Ectodermal cell (in vitro differentiated cells): ENCODE measurements at regions not wholly inside any gene's neighbourhood (a gene's known extent, or its start where the extent isn't known, plus 50 kb on each side); places are given as distances from the start of the nearest gene placed in this dataset.

Experiments
- H3K27ac ChIP-seq: 2 replicates; pipeline ENCODE4 v1.7.0; 2013; ENCODE audit warnings: mild to moderate bottlenecking, low read depth, low read length; ENCODE audit not compliant: insufficient read depth, poor library complexity, severe bottlenecking
- H3K27me3 ChIP-seq: 2 replicates; pipeline ENCODE4 v1.7.0; 2013; ENCODE audit warnings: mild to moderate bottlenecking, low read length; ENCODE audit not compliant: insufficient read depth, control insufficient read depth, poor library complexity, severe bottlenecking
- H3K36me3 ChIP-seq: one replicate; pipeline ENCODE4 v1.7.0; 2013; ENCODE audit warnings: low read length; ENCODE audit not compliant: control insufficient read depth, insufficient read depth
- H3K4me1 ChIP-seq: one replicate; pipeline ENCODE4 v1.7.0; 2013; ENCODE audit warnings: low read length; ENCODE audit not compliant: control insufficient read depth, insufficient read depth
- H3K4me3 ChIP-seq: 2 replicates; pipeline ENCODE4 v1.7.0; 2013; ENCODE audit warnings: low read depth, low read length, control low read depth; ENCODE audit not compliant: insufficient read depth
- H3K9me3 ChIP-seq: 2 replicates; pipeline ENCODE4 v1.7.0; 2013; ENCODE audit warnings: mild to moderate bottlenecking, low read length, moderate library complexity; ENCODE audit not compliant: control insufficient read depth
- WGBS, 2 experiments: methylation state at CpG; one replicate each; pipeline ENCODE4 v1.1.7; 2013; ENCODE audit warnings: missing lambda C conversion rate in 2 of 2; 5-methylcytosine and 5-hydroxymethylcytosine counted together

- 96 to 99% methylated on average over 2 of the region's 2 CpGs for WGBS, 2 experiments
- Histone ChIP-seq H3K4me3 (no peak overlapping the region), H3K27me3 (no peaks in the 10 kb centered on the region), H3K4me1 (no peaks in the 10 kb centered on the region), H3K27ac (no peak overlapping the region), H3K36me3 (no peaks in the 10 kb centered on the region), H3K9me3 (no peaks in the 10 kb centered on the region)
Observed at GRCh38 chr20:4548552-4548951, 137.7 kb upstream of the PRNP start.

- WGBS, 2 experiments = 93 to 96% methylated on average over 1 to 2 of the region's 2 CpGs
- no peaks in the 10 kb centered on the region for H3K4me1 ChIP-seq
- H3K4me3 ChIP-seq = no peak overlapping the region
- H3K9me3 ChIP-seq = no peaks in the 10 kb centered on the region
- no peaks in the 10 kb centered on the region for H3K36me3 ChIP-seq
- no peaks in the 10 kb centered on the region for H3K27me3 ChIP-seq
- H3K27ac ChIP-seq = no peak overlapping the region
Observed at GRCh38 chr20:4546786-4547185, 139.5 kb upstream of the PRNP start.

GRCh38 chr20:4546342-4546741, 139.9 kb upstream of the PRNP start:
- WGBS, 2 experiments = 71 to 72% methylated on average over 1 of the region's 1 CpG
- Histone ChIP-seq H3K9me3 (no peaks in the 10 kb centered on the region), H3K27ac (no peak overlapping the region), H3K4me3 (no peak overlapping the region), H3K36me3 (no peaks in the 10 kb centered on the region), H3K4me1 (no peaks in the 10 kb centered on the region), H3K27me3 (no peaks in the 10 kb centered on the region)

GRCh38 chr20:4545526-4545925, 140.7 kb upstream of the PRNP start:
- H3K4me3 ChIP-seq = no peak overlapping the region
- no peak overlapping the region for H3K27ac ChIP-seq
- H3K9me3 ChIP-seq = no peaks in the 10 kb centered on the region
- H3K4me1 ChIP-seq = no peaks in the 10 kb centered on the region
- no peaks in the 10 kb centered on the region for H3K27me3 ChIP-seq
- no peaks in the 10 kb centered on the region for H3K36me3 ChIP-seq
- 100% methylated on average over 1 to 2 of the region's 2 CpGs for WGBS, 2 experiments

- H3K27ac ChIP-seq = no peak overlapping the region
- no peaks in the 10 kb centered on the region for H3K27me3 ChIP-seq
- no peaks in the 10 kb centered on the region for H3K9me3 ChIP-seq
- H3K4me3 ChIP-seq = no peak overlapping the region
- H3K4me1 ChIP-seq = no peaks in the 10 kb centered on the region
- WGBS, 2 experiments = 90 to 100% methylated on average over 1 of the region's 2 CpGs
- no peaks in the 10 kb centered on the region for H3K36me3 ChIP-seq
Observed at GRCh38 chr20:4544765-4545164, 141.5 kb upstream of the PRNP start.

GRCh38 chr20:4542270-4542669, 144.0 kb upstream of the PRNP start:
- Histone ChIP-seq H3K4me1 (no peaks in the 10 kb centered on the region), H3K36me3 (no peaks in the 10 kb centered on the region), H3K4me3 (no peak overlapping the region), H3K9me3 (no peaks in the 10 kb centered on the region), H3K27me3 (no peaks in the 10 kb centered on the region), H3K27ac (no peak overlapping the region)
- WGBS, 2 experiments = 89 to 95% methylated on average over 4 of the region's 4 CpGs

- Histone ChIP-seq H3K27me3 (no peaks in the 10 kb centered on the region), H3K4me3 (no peak overlapping the region), H3K4me1 (no peaks in the 10 kb centered on the region), H3K9me3 (no peaks in the 10 kb centered on the region), H3K27ac (no peak overlapping the region), H3K36me3 (no peaks in the 10 kb centered on the region)
- WGBS, 2 experiments = 97 to 100% methylated on average over 3 of the region's 3 CpGs
Observed at GRCh38 chr20:4534315-4534714, 151.9 kb upstream of the PRNP start.

GRCh38 chr20:4533368-4534133, 152.7 kb upstream of the PRNP start:
- Histone ChIP-seq H3K36me3 (no peaks in the 10 kb centered on the region), H3K4me1 (no peaks in the 10 kb centered on the region), H3K27me3 (no peaks in the 10 kb centered on the region), H3K4me3 (no peak overlapping the region), H3K9me3 (no peaks in the 10 kb centered on the region), H3K27ac (no peak overlapping the region)
- WGBS, 2 experiments = 84 to 85% methylated on average over 10 of the region's 10 CpGs

- H3K27ac ChIP-seq = no peak overlapping the region
- H3K9me3 ChIP-seq = no peaks in the 10 kb centered on the region
- no peaks in the 10 kb centered on the region for H3K4me1 ChIP-seq
- WGBS, 2 experiments = 95 to 100% methylated on average over 1 of the region's 1 CpG
- no peak overlapping the region for H3K4me3 ChIP-seq
- H3K27me3 ChIP-seq = no peaks in the 10 kb centered on the region
- H3K36me3 ChIP-seq = no peaks in the 10 kb centered on the region
Observed at GRCh38 chr20:4532772-4533171, 153.5 kb upstream of the PRNP start.

- Histone ChIP-seq H3K27ac (no peak overlapping the region), H3K36me3 (no peaks in the 10 kb centered on the region), H3K9me3 (no peaks in the 10 kb centered on the region), H3K27me3 (no peaks in the 10 kb centered on the region), H3K4me1 (no peaks in the 10 kb centered on the region), H3K4me3 (no peak overlapping the region)
- 81 to 88% methylated on average over 1 of the region's 1 CpG for WGBS, 2 experiments
Observed at GRCh38 chr20:4524792-4525191, 161.5 kb upstream of the PRNP start.

- H3K36me3 ChIP-seq = no peaks in the 10 kb centered on the region
- H3K9me3 ChIP-seq = no peaks in the 10 kb centered on the region
- no peak overlapping the region for H3K27ac ChIP-seq
- 100% methylated on average over 1 of the region's 3 CpGs for WGBS, 2 experiments
- H3K4me1 ChIP-seq = no peaks in the 10 kb centered on the region
- H3K27me3 ChIP-seq = no peaks in the 10 kb centered on the region
- H3K4me3 ChIP-seq = no peak overlapping the region
Observed at GRCh38 chr20:4524307-4524706, 161.9 kb upstream of the PRNP start.
